ENCODE measurements at regions not wholly inside any gene's neighbourhood (a gene's known extent, or its start where the extent isn't known, plus 50 kb on each side); places are given as distances from the start of the nearest gene placed in this dataset.

GRCh38 chr11:111177037-111177871 lies 68.3 kb upstream of the POU2AF2 start:
- no peak overlapping the region for H3K4me3 ChIP-seq (ENCODE audit: insufficient read length, low read depth)
- no peak for TF ChIP-seq SUZ12 (IDR thresholded peaks at IDR 0.05; ENCODE audit: extremely low read depth, insufficient read depth, insufficient read length)
- TF ChIP-seq ZNF274 (IDR thresholded peaks at IDR 0.05; ENCODE audit: low read depth, low read length) = no peak
- TF ChIP-seq YY1 (IDR thresholded peaks at IDR 0.05; ENCODE audit: insufficient read depth, insufficient read length) = no peak
- H3K9ac ChIP-seq (ENCODE audit: insufficient read length, low read depth) = no peak overlapping the region
- no peaks in the 10 kb centered on the region for H3K4me1 ChIP-seq (ENCODE audit: insufficient read depth, insufficient read length)
- H3K36me3 ChIP-seq (ENCODE audit: insufficient read depth, insufficient read length, low read length) = no peaks in the 10 kb centered on the region
- no peaks in the 10 kb centered on the region for H3K27me3 ChIP-seq (ENCODE audit: insufficient read depth, insufficient read length)
- DNase-seq (ENCODE audit: low read depth, low spot score) = no peak
- no peaks in the 10 kb centered on the region for H3K9me3 ChIP-seq (ENCODE audit: insufficient read depth, low read length)

- no peak for DNase-seq (ENCODE audit: low read depth, low spot score)
- TF ChIP-seq SUZ12 (IDR thresholded peaks at IDR 0.05; ENCODE audit: extremely low read depth, insufficient read depth, insufficient read length) (no peak), ZNF274 (IDR thresholded peaks at IDR 0.05; ENCODE audit: low read depth, low read length) (no peak), YY1 (IDR thresholded peaks at IDR 0.05; ENCODE audit: insufficient read depth, insufficient read length) (no peak)
- H3K36me3 ChIP-seq (ENCODE audit: insufficient read depth, insufficient read length, low read length) = no peaks in the 10 kb centered on the region
- H3K4me3 ChIP-seq (ENCODE audit: insufficient read length, low read depth) = no peak overlapping the region
- H3K4me1 ChIP-seq (ENCODE audit: insufficient read depth, insufficient read length) = no peaks in the 10 kb centered on the region
- no peaks in the 10 kb centered on the region for H3K27me3 ChIP-seq (ENCODE audit: insufficient read depth, insufficient read length)
- no peak overlapping the region for H3K9ac ChIP-seq (ENCODE audit: insufficient read length, low read depth)
- H3K9me3 ChIP-seq (ENCODE audit: insufficient read depth, low read length) = no peaks in the 10 kb centered on the region
Measured at GRCh38 chr11:111176603-111177002, 68.9 kb upstream of the POU2AF2 start.

- DNase-seq (ENCODE audit: low read depth, low spot score) = no peak
- no peak overlapping the region for H3K4me3 ChIP-seq (ENCODE audit: insufficient read length, low read depth)
- no peaks in the 10 kb centered on the region for H3K27me3 ChIP-seq (ENCODE audit: insufficient read depth, insufficient read length)
- no peak overlapping the region for H3K9ac ChIP-seq (ENCODE audit: insufficient read length, low read depth)
- H3K9me3 ChIP-seq (ENCODE audit: insufficient read depth, low read length) = no peaks in the 10 kb centered on the region
- TF ChIP-seq ZNF274 (IDR thresholded peaks at IDR 0.05; ENCODE audit: low read depth, low read length) (no peak), YY1 (IDR thresholded peaks at IDR 0.05; ENCODE audit: insufficient read depth, insufficient read length) (no peak), SUZ12 (IDR thresholded peaks at IDR 0.05; ENCODE audit: extremely low read depth, insufficient read depth, insufficient read length) (no peak)
- H3K36me3 ChIP-seq (ENCODE audit: insufficient read depth, insufficient read length, low read length) = no peaks in the 10 kb centered on the region
- no peaks in the 10 kb centered on the region for H3K4me1 ChIP-seq (ENCODE audit: insufficient read depth, insufficient read length)
Measured at GRCh38 chr11:111173221-111173620, 72.3 kb upstream of the POU2AF2 start.

GRCh38 chr11:111172321-111172862 lies 73.1 kb upstream of the POU2AF2 start:
- H3K27me3 ChIP-seq (ENCODE audit: insufficient read depth, insufficient read length) = no peaks in the 10 kb centered on the region
- no peaks in the 10 kb centered on the region for H3K9me3 ChIP-seq (ENCODE audit: insufficient read depth, low read length)
- H3K36me3 ChIP-seq (ENCODE audit: insufficient read depth, insufficient read length, low read length) = no peaks in the 10 kb centered on the region
- TF ChIP-seq SUZ12 (IDR thresholded peaks at IDR 0.05; ENCODE audit: extremely low read depth, insufficient read depth, insufficient read length) (no peak), ZNF274 (IDR thresholded peaks at IDR 0.05; ENCODE audit: low read depth, low read length) (no peak), YY1 (IDR thresholded peaks at IDR 0.05; ENCODE audit: insufficient read depth, insufficient read length) (no peak)
- no peak overlapping the region for H3K4me3 ChIP-seq (ENCODE audit: insufficient read length, low read depth)
- H3K9ac ChIP-seq (ENCODE audit: insufficient read length, low read depth) = no peak overlapping the region
- no peak for DNase-seq (ENCODE audit: low read depth, low spot score)
- no peaks in the 10 kb centered on the region for H3K4me1 ChIP-seq (ENCODE audit: insufficient read depth, insufficient read length)

GRCh38 chr11:111170761-111171379 lies 74.7 kb upstream of the POU2AF2 start:
- no peak for DNase-seq (ENCODE audit: low read depth, low spot score)
- H3K27me3 ChIP-seq (ENCODE audit: insufficient read depth, insufficient read length) = no peaks in the 10 kb centered on the region
- no peaks in the 10 kb centered on the region for H3K4me1 ChIP-seq (ENCODE audit: insufficient read depth, insufficient read length)
- no peaks in the 10 kb centered on the region for H3K9me3 ChIP-seq (ENCODE audit: insufficient read depth, low read length)
- H3K4me3 ChIP-seq (ENCODE audit: insufficient read length, low read depth) = no peak overlapping the region
- H3K9ac ChIP-seq (ENCODE audit: insufficient read length, low read depth) = no peak overlapping the region
- no peaks in the 10 kb centered on the region for H3K36me3 ChIP-seq (ENCODE audit: insufficient read depth, insufficient read length, low read length)
- TF ChIP-seq YY1 (IDR thresholded peaks at IDR 0.05; ENCODE audit: insufficient read depth, insufficient read length) = no peak
- no peak for TF ChIP-seq ZNF274 (IDR thresholded peaks at IDR 0.05; ENCODE audit: low read depth, low read length)
- TF ChIP-seq SUZ12 (IDR thresholded peaks at IDR 0.05; ENCODE audit: extremely low read depth, insufficient read depth, insufficient read length) = no peak

DNA sequence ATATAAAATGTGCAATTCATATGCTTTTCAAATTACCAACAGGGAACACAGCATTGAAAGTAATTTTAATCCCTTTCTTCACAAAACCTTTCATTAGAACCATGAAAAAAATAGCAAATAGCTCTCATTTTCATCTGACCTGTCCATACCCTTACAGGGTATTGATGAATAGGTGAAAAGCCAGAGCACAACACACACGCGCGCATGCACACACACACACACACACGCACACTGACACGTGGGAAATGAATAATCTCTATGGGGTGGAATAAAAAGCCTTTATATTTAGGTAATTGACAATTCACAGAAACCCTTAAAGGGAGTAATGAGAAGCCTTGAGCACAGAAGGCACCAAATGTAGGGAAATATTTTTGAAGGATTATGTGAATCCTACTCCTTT lies 76.2 kb upstream of the POU2AF2 start:
- Histone ChIP-seq H3K4me1 (ENCODE audit: insufficient read depth, insufficient read length) (no peaks in the 10 kb centered on the region), H3K36me3 (ENCODE audit: insufficient read depth, insufficient read length, low read length) (no peaks in the 10 kb centered on the region), H3K4me3 (ENCODE audit: insufficient read length, low read depth) (no peak overlapping the region), H3K27me3 (ENCODE audit: insufficient read depth, insufficient read length) (no peaks in the 10 kb centered on the region), H3K9me3 (ENCODE audit: insufficient read depth, low read length) (no peaks in the 10 kb centered on the region), H3K9ac (ENCODE audit: insufficient read length, low read depth) (no peak overlapping the region)
- DNase-seq (ENCODE audit: low read depth, low spot score) = no peak
- no peak for TF ChIP-seq YY1 (IDR thresholded peaks at IDR 0.05; ENCODE audit: insufficient read depth, insufficient read length)
- no peak for TF ChIP-seq SUZ12 (IDR thresholded peaks at IDR 0.05; ENCODE audit: extremely low read depth, insufficient read depth, insufficient read length)
- no peak for TF ChIP-seq ZNF274 (IDR thresholded peaks at IDR 0.05; ENCODE audit: low read depth, low read length)

DNA sequence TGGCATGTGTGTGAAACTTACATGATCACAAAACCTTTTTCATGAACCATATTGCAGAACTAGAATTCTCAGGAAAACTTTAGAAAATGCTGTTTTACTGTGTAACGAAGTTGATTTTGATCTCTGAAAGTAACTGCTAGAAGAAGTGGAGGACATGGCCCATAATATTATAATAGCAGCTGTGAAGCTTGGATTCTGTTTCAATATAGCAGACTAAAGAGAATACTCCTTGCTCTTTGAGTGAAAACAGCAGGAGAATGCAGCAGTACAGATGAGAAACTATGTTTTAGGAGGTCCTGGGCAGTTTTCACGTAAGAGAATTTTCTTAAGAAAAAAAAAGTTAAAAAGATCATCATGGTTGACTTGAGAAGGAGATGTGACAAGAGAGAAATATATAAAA lies 76.7 kb upstream of the POU2AF2 start:
- Histone ChIP-seq H3K9ac (ENCODE audit: insufficient read length, low read depth) (no peak overlapping the region), H3K27me3 (ENCODE audit: insufficient read depth, insufficient read length) (no peaks in the 10 kb centered on the region), H3K9me3 (ENCODE audit: insufficient read depth, low read length) (no peaks in the 10 kb centered on the region), H3K36me3 (ENCODE audit: insufficient read depth, insufficient read length, low read length) (no peaks in the 10 kb centered on the region), H3K4me1 (ENCODE audit: insufficient read depth, insufficient read length) (no peaks in the 10 kb centered on the region), H3K4me3 (ENCODE audit: insufficient read length, low read depth) (no peak overlapping the region)
- TF ChIP-seq ZNF274 (IDR thresholded peaks at IDR 0.05; ENCODE audit: low read depth, low read length) = no peak
- TF ChIP-seq YY1 (IDR thresholded peaks at IDR 0.05; ENCODE audit: insufficient read depth, insufficient read length) = no peak
- TF ChIP-seq SUZ12 (IDR thresholded peaks at IDR 0.05; ENCODE audit: extremely low read depth, insufficient read depth, insufficient read length) = no peak
- DNase-seq (ENCODE audit: low read depth, low spot score) = no peak
